DMS 273 treated with DMSO at 0.1 percent for 48 hours (cell line): ENCODE measurements at regions not wholly inside any gene's neighbourhood (a gene's known extent, or its start where the extent isn't known, plus 50 kb on each side); places are given as distances from the start of the nearest gene placed in this dataset.

Source experiments
- DNase-seq: peaks from one replicate; lab custom pipeline; 2025; lab: John Stamatoyannopoulos, UW

GRCh38 chr10:4051641-4052151, 266.7 kb upstream of the KLF6 start:
- DNase-seq: no peak

DNA sequence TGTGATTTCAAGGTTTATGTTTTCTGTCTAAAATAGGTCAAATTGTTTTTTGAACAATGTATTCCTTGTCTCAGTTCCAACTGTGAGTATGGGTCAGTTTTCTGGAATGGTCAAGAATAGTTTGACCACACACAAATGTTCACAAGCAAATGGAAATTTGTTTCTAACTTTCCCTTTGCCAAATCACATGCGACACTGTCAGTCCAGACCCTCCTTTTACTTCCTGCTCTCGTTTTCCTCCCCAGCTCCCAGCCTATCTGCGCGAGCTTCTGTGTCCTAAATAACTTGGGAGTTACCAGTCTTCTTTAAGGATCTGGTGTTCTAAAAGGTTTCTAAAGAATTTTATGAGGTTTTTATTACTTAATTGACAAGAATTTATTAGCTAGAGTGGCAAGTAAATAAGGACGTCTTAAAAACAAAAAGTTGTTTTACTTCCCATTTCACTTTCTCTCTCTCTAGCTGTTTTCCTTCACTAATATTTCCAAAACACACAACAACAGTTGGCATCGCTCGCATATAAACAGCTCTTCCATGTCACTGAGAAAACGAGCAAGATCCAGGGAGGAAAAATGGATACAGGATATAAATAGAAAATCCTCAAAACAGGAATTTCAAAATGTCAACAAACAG, 266.1 kb upstream of the KLF6 start:
- DNase-seq: no peak

DNA sequence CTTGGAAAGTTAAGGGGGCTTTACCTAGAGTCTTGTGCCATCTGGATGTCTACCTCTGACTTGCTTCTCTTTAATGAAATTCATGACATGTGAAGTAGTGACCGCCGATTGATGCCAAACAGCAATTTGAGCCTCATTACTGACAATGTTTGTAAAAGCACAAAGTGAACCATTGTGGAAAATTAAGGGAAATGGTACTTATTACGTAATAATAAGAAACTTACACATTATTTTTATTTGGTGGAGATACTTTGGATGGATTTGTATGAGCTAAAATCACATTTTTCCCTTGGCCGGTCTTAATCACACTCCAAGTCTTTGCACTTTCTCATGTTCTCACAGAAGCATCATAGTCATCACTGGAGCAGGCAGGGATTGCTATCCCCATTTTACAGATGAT, 265.1 kb upstream of the KLF6 start:
- no peak for DNase-seq

DNA sequence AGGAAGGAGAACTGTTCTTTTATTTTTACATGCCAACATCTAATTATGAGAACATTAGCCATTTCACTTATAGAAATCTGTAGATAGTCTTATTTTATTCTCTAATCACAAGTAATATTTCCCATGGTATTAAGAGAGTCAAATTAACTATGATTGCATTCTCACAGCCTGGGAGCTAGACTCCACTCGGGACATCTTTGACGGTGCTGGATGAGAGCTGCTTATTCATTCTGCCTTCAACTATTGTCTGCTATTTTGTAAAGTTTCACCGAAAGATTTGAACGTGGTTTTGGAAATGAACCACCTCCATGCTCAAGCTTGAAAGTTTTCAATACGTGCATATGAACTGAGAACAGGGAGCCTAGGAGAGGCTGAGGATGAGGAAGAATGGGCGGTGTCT, 264.3 kb upstream of the KLF6 start:
- no peak for DNase-seq

- DNase-seq: no peak
Observed at GRCh38 chr10:4048236-4048864, 263.3 kb upstream of the KLF6 start.

- no peak for DNase-seq
Observed at GRCh38 chr10:4046712-4047354, 261.8 kb upstream of the KLF6 start.

GRCh38 chr10:4046030-4046429, 261.0 kb upstream of the KLF6 start:
- DNase-seq: no peak

DNA sequence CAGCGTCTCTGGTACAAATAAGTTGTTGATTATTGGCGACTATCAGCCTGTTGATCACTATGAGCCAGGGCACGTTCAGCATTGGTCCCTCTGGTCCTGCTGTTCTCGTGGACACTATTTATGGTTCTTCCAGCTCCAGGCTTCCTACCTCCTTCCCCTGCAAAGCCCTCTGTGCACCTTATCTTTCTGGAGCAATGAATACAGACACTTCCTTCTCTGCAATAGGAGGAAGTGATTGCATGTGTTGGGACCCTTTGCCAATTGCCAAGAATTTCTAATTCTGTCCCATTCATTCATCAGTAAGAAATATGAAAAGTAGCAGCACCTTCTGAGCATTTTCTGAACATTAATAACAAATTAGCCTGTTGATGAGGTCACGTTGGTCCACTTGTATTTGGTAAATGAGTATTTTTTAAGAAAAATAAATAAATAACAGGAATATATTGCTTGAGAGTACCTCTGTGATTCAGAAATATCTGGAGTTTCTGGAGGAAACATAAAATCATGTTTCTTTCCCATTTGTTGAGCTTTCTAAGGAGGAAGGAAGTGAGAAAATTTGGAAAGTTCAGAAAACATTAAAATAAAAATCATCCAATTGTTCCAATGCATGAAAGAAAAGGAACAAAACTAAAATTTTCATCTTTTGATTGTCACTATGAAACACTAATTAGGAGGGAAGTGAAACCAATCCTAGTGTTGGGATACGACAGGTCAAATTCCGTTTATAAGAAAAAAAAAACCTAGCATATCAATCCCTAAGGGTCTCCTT, 259.1 kb upstream of the KLF6 start:
- DNase-seq: no peak

DNA sequence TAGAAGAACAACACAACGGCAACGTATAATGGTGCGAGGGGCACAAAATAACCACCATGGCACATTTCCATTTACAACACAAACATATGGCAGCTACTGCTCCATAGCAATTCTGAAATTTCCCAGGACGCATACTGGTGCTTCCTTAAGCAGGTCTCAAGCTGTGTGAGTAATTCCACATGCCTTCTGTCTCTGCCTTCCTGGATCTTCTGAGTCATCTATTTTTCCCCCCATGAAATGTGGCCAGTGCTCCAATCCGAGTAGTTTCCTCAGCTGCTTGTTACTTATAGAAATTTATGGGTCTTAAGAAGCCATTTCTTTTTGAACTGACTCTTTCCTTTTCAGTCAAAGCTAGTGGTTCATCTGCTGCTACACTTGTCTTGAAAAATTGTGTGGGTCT, 256.6 kb upstream of the KLF6 start:
- DNase-seq: no peak

DNA sequence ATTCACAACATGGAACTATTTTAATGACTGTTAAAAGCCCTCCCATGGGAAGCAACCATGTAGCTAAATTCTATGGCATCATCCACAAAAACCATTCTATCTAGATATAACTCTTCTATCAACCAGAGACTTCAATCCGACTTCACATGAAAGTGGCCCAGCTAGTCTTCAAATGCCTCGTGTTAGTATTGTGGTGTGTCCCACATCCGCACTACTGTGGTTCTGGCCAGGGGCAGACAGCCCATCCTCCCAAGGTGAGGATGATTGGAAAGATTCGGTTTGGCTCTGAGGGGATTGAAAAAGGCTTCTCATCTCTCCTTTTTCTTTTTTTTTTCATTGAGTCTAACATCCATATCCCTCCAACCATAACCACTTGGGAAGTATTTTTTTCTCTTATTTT, 253.0 kb upstream of the KLF6 start:
- no peak for DNase-seq

- DNase-seq: no peak
Observed at GRCh38 chr10:4035599-4035945, 250.6 kb upstream of the KLF6 start.

GRCh38 chr10:4034907-4035598, 250.0 kb upstream of the KLF6 start:
- no peak for DNase-seq

GRCh38 chr10:4033341-4033896, 248.4 kb upstream of the KLF6 start:
- no peak for DNase-seq

- DNase-seq: no peak
Observed at GRCh38 chr10:4029866-4030265, 244.9 kb upstream of the KLF6 start.

DNA sequence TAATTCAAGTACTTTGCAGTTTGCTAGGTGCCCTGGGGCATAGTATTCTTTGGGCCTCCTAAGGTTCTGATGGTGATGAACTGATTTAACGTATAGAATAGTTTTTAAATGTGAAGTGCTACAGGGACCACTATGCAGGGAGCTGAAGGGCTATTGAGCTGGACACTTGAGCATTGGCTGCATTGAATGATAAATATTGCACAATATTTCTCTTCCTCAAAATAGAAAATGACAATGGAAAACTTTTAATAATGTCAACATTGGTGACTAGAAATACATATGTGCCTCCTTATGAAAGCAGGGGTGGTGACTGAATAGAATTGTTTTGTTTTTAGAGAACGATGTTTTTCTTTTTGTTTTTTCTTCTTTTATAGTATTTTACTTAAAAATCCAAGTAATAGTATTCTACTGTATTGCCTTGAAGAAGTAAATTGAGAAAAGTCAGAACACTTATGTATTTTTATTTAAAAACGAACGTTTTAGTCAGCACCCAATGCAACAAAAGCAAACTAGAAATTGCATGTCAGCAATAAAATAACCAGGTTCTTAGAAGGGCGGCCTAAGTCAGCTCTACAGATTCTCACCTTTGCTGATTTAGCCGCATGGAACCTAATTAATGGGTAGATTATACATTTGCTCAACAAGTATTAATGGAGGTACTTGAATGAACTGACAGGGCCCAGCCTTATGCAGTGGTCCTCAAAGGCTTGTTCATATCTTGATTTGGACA, 244.0 kb upstream of the KLF6 start:
- DNase-seq: no peak

GRCh38 chr10:4028027-4028471, 243.0 kb upstream of the KLF6 start:
- no peak for DNase-seq

GRCh38 chr10:4025339-4025738, 240.3 kb upstream of the KLF6 start:
- DNase-seq: no peak

GRCh38 chr10:4024516-4025245, 239.7 kb upstream of the KLF6 start:
- no peak for DNase-seq

GRCh38 chr10:4024027-4024426, 239.0 kb upstream of the KLF6 start:
- DNase-seq: no peak

DNA sequence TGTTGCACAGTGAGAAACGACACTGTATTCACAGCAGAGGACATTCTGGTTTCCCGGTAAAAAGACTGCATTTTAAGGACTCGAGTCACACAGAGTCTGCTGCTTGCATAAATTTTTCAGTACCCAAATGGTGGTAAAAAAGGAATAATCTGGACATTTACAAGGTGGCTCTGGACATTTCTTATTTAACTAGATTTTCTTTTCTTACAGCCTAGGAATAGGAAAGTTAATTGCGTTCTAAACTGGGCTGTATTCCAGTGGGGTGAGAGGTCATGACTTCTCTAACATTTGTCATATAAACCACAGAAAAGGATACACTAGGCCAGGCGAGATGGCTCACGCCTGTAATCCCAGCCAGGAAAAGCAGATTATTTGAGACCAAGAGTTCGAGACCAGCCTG, 237.5 kb upstream of the KLF6 start:
- DNase-seq: no peak
